ENCODE measurements at regions not wholly inside any gene's neighbourhood (a gene's known extent, or its start where the extent isn't known, plus 50 kb on each side); places are given as distances from the start of the nearest gene placed in this dataset.
"Not testable (repeated sequence)": the region's sequence is repeated elsewhere in the genome, so short reads cannot be mapped to it uniquely, and the experiment has no call there.

- no peak for DNase-seq
Measured at GRCh38 chr6:15827496-15828255, 164.8 kb upstream of the DTNBP1 start.

GRCh38 chr6:15826814-15827318 lies 164.0 kb upstream of the DTNBP1 start:
- DNase-seq, result no peak

- no peak for DNase-seq
Measured at GRCh38 chr6:15825332-15825930, 162.6 kb upstream of the DTNBP1 start.

- DNase-seq, result no peak
Measured at GRCh38 chr6:15824811-15825210, 162.0 kb upstream of the DTNBP1 start.

- no peak for DNase-seq
Measured at GRCh38 chr6:15823838-15824414, 161.1 kb upstream of the DTNBP1 start.

- DNase-seq, result no peak
Measured at GRCh38 chr6:15822835-15823234, 160.0 kb upstream of the DTNBP1 start.

- DNase-seq, result no peak
Measured at GRCh38 chr6:15819841-15820240, 157.0 kb upstream of the DTNBP1 start.

GRCh38 chr6:15819226-15819625 lies 156.4 kb upstream of the DTNBP1 start:
- DNase-seq, result no peak

GRCh38 chr6:15818491-15818890 lies 155.7 kb upstream of the DTNBP1 start:
- no peak for DNase-seq

GRCh38 chr6:15818044-15818443 lies 155.2 kb upstream of the DTNBP1 start:
- no peak for DNase-seq

GRCh38 chr6:15817100-15817499 lies 154.3 kb upstream of the DTNBP1 start:
- DNase-seq, result no peak

- no peak for DNase-seq
Measured at GRCh38 chr6:15816661-15817060, 153.8 kb upstream of the DTNBP1 start.

- DNase-seq, result not testable (repeated sequence)
Measured at GRCh38 chr6:15813698-15814097, 150.9 kb upstream of the DTNBP1 start.

- no peak for DNase-seq
Measured at GRCh38 chr6:15811107-15811506, 148.3 kb upstream of the DTNBP1 start.

GRCh38 chr6:15810618-15811017 lies 147.8 kb upstream of the DTNBP1 start:
- DNase-seq, result no peak

GRCh38 chr6:15809367-15809766 lies 146.5 kb upstream of the DTNBP1 start:
- no peak for DNase-seq

- no peak for DNase-seq
Measured at GRCh38 chr6:15804164-15805154, 141.6 kb upstream of the DTNBP1 start.

- DNase-seq, result no peak
Measured at GRCh38 chr6:15802466-15802865, 139.6 kb upstream of the DTNBP1 start.

- DNase-seq, result no peak
Measured at GRCh38 chr6:15801912-15802311, 139.1 kb upstream of the DTNBP1 start.

- no peak for DNase-seq
Measured at GRCh38 chr6:15800841-15801617, 138.2 kb upstream of the DTNBP1 start.

- DNase-seq, result no peak
Measured at GRCh38 chr6:15798533-15799255, 135.9 kb upstream of the DTNBP1 start.
